HG02763 (cell line): ENCODE measurements at regions not wholly inside any gene's neighbourhood (a gene's known extent, or its start where the extent isn't known, plus 50 kb on each side); places are given as distances from the start of the nearest gene placed in this dataset.
"Not testable (repeated sequence)": the region's sequence is repeated elsewhere in the genome, so short reads cannot be mapped to it uniquely, and the experiment has no call there.

Source experiments
- ATAC-seq: cut with Tn5 transposase; IDR thresholded peaks from one replicate; pipeline ENCODE4 v1.9.1; 2021; ENCODE audit warnings: mild to moderate bottlenecking, moderate library complexity; ENCODE audit not compliant: unreplicated experiment

- not testable (repeated sequence) for ATAC-seq
Measured at GRCh38 chr7:94808673-94809072, 98.7 kb upstream of the PPP1R9A start.

- no peak for ATAC-seq
Measured at GRCh38 chr7:94810496-94810895, 96.9 kb upstream of the PPP1R9A start.

DNA sequence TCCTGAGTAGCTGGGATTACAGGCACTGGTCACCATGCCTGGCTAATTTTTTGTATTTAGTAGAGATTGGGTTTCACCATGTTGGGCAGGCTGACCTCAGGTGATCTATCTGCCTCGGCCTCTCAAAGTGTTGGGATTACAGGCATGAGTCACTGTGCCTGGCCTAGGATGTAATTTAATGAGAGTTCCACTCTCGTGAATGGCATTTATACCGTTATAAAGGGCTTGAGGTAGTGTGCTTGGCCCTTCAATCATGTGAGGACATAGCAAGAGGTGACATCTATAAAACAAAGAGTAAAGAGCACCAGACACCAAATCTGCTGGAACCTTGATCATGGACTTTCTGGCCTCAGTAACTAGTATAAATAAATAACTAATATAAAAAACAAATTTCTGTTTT is 93.5 kb upstream of the PPP1R9A start:
- ATAC-seq: no peak

- ATAC-seq: no peak
Measured at GRCh38 chr7:94823947-94824346, 83.4 kb upstream of the PPP1R9A start.

- no peak for ATAC-seq
Measured at GRCh38 chr7:94829987-94830386, 77.4 kb upstream of the PPP1R9A start.

GRCh38 chr7:94832051-94832450 is 75.3 kb upstream of the PPP1R9A start:
- ATAC-seq: no peak

GRCh38 chr7:94834359-94834758 is 73.0 kb upstream of the PPP1R9A start:
- ATAC-seq: no peak

GRCh38 chr7:94838717-94839116 is 68.7 kb upstream of the PPP1R9A start:
- no peak for ATAC-seq

DNA sequence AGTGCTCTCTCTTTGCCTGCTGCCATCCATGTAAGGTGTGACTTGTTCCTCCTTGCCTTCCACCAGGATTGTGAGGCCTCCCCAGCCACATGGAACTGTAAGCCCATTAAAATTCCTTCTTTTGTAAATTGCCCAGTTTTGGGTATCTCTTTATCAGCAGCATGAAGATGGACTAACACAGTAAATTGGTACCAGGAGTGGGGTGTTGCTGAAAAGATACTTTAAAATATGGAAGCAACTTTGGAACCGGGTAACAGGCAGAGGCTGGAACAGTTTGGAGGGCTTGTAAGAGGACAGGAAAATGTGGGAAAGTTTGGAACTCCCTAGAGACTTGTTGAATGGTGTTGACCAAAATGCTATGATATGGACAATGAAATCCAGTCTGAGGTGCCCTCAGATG is 63.8 kb upstream of the PPP1R9A start:
- ATAC-seq: no peak

DNA sequence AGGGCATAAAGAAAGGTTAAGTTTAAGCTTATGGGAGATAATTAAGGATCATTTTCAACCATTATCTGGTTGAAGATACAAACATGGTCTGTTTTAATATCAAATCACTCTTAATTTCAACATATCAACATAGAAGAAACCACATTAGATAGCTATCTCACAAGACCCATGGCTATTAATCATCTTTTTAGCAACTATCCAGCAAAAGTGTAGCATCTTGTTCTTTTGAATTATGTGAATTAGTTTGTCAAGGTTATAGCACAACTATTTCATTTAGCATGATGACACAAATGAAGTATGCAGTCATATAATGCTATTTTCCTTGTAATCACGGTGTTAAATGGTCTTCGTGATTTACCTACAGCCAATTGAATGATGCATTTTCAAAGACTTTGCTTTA is 58.9 kb upstream of the PPP1R9A start:
- ATAC-seq: no peak

DNA sequence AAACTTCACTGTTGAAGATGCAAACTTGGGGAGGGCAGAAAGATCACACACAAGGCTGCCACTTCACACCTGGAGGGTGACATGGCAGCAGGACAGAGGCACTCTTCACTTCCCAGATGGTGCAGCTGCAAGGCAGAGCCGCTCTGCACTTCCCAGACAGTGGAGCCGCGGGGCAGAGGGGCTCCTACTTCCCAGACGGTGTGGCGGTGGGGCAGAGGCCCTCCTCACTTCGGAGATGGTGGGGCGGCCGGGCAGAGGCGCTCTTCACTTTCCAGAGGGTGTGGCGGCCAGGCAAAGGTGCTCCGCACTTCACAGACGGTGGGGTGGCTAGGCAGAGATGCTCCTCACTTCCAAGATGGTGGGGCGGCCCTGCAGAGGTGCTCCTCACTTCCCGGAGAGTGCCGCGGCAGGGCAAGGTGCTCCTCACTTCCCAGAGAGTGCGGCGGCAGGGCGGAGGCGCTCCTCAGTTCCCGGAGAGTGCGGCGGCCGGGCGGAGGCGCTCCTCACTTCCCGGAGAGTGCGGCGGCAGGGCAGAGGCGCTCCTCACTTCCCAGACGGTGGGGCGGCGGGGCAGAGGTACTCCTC is 58.3 kb upstream of the PPP1R9A start:
- no peak for ATAC-seq

GRCh38 chr7:94849636-94850208 is 57.7 kb upstream of the PPP1R9A start:
- ATAC-seq: no peak

- no peak for ATAC-seq
Measured at GRCh38 chr7:94855589-94855988, 51.8 kb upstream of the PPP1R9A start.

- no peak for ATAC-seq
Measured at GRCh38 chr7:94856643-94857042, 50.8 kb upstream of the PPP1R9A start.
